HepG2 (cell line): ENCODE measurements at regions not wholly inside any gene's neighbourhood (a gene's known extent, or its start where the extent isn't known, plus 50 kb on each side); places are given as distances from the start of the nearest gene placed in this dataset.

Experiments used
- BRCA1 ChIP-seq: sonication (generic); formaldehyde crosslinking; IDR thresholded peaks from 2 replicates; pipeline ENCODE4 v1.4.0; 2020; ENCODE audit warnings: missing genetic modification reagents
- CREB1 ChIP-seq, 2 experiments: fragments of 450-650 bp in 1 of 2; IDR thresholded peaks; 2 replicates each; pipeline ENCODE4 v1.6.1; 2016 to 2017; ENCODE audit warnings: control low read depth in 1 of 2, mild to moderate bottlenecking in 1 of 2, missing compliant biosample characterization in 1 of 2, missing genetic modification characterization in 1 of 2
- FOSL2 ChIP-seq: sonication (generic); formaldehyde crosslinking; IDR thresholded peaks from 2 replicates; pipeline ENCODE4 v1.4.0; 2020; ENCODE audit warnings: missing genetic modification reagents
- PHF5A ChIP-seq: IDR thresholded peaks from one replicate; pipeline ENCODE4 v1.6.1; 2018; ENCODE audit warnings: low read depth, missing genetic modification reagents; ENCODE audit not compliant: unreplicated experiment
- ZBTB37 ChIP-seq: sonication (generic); formaldehyde crosslinking; IDR thresholded peaks from 2 replicates; pipeline ENCODE4 v1.4.0; 2020; ENCODE audit warnings: mild to moderate bottlenecking, missing genetic modification reagents
- ZC3H4 ChIP-seq: sonication (generic); formaldehyde crosslinking; IDR thresholded peaks from 2 replicates; pipeline ENCODE4 v1.4.0; 2020; ENCODE audit warnings: missing genetic modification reagents, borderline replicate concordance
- TF ChIP-seq, protein P1 (sequence below), 2 experiments: fragments of 450-650 bp in 1 of 2; sonication (generic) in 1 of 2; formaldehyde crosslinking in 1 of 2; IDR thresholded peaks; 2 replicates each; pipeline versions ENCODE4 v1.6.1 to v1.8.0; 2016 to 2022; ENCODE audit warnings: antibody characterized with exemption in 1 of 2, mild to moderate bottlenecking in 1 of 2, missing genetic modification reagents in 1 of 2

DNA sequence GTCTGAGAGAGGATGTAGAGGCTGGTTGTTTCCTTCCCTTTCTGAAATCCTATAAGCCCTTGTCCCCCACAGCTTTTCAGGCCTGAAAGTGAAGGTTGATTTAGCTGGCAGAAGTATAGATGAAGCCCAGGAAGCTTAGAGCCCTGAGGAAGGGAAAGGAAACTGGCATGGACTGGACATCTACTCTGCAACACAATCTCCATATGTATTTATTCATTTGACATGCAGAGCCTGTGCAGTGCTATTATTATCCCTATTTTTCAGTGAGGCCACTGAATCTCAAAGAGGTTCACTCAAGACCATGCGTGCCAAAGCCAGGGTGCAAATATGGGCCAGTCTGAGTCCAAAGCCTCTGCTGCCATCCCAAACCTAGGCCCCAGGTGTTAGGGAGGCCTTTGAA lies 78.5 kb upstream of the KCND3 start:
- no peak for TF ChIP-seq ZC3H4
- no peak for TF ChIP-seq BRCA1 (CRISPR knock-in tag)
- TF ChIP-seq FOSL2 (CRISPR knock-in tag): no peak
- TF ChIP-seq CREB1 (IDR thresholded peaks at IDR 0.05): no peak
- no peak for TF ChIP-seq CREB1 (CRISPR knock-in tag; IDR thresholded peaks at IDR 0.05)
- TF ChIP-seq PHF5A: no peak
- no peak for TF ChIP-seq ZBTB37
- TF ChIP-seq, protein P1, sequence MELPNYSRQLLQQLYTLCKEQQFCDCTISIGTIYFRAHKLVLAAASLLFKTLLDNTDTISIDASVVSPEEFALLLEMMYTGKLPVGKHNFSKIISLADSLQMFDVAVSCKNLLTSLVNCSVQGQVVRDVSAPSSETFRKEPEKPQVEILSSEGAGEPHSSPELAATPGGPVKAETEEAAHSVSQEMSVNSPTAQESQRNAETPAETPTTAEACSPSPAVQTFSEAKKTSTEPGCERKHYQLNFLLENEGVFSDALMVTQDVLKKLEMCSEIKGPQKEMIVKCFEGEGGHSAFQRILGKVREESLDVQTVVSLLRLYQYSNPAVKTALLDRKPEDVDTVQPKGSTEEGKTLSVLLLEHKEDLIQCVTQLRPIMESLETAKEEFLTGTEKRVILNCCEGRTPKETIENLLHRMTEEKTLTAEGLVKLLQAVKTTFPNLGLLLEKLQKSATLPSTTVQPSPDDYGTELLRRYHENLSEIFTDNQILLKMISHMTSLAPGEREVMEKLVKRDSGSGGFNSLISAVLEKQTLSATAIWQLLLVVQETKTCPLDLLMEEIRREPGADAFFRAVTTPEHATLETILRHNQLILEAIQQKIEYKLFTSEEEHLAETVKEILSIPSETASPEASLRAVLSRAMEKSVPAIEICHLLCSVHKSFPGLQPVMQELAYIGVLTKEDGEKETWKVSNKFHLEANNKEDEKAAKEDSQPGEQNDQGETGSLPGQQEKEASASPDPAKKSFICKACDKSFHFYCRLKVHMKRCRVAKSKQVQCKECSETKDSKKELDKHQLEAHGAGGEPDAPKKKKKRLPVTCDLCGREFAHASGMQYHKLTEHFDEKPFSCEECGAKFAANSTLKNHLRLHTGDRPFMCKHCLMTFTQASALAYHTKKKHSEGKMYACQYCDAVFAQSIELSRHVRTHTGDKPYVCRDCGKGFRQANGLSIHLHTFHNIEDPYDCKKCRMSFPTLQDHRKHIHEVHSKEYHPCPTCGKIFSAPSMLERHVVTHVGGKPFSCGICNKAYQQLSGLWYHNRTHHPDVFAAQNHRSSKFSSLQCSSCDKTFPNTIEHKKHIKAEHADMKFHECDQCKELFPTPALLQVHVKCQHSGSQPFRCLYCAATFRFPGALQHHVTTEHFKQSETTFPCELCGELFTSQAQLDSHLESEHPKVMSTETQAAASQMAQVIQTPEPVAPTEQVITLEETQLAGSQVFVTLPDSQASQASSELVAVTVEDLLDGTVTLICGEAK (IDR thresholded peaks at IDR 0.05): no peak
- TF ChIP-seq, protein P1 (CRISPR knock-in tag; IDR thresholded peaks at IDR 0.05): no peak
